T-helper 2 cell (primary cell): ENCODE measurements at regions not wholly inside any gene's neighbourhood (a gene's known extent, or its start where the extent isn't known, plus 50 kb on each side); places are given as distances from the start of the nearest gene placed in this dataset.
A peak's percentile ranks its signal among the peaks of the same experiment; 100 is the strongest.

Source experiments
- DNase-seq, 5 experiments: peaks; one replicate each; pipeline versions ENCODE4 v3.0.0 to v3.0.0-alpha.2; 2012 to 2022

- DNase-seq, result no peak
Measured at GRCh38 chr2:47265158-47265557, 88.8 kb upstream of the CALM2 start.

GRCh38 chr2:47264686-47265085 lies 88.4 kb upstream of the CALM2 start:
- no peak for DNase-seq

- no peak for DNase-seq
Measured at GRCh38 chr2:47264143-47264542, 87.8 kb upstream of the CALM2 start.

GRCh38 chr2:47262657-47263056 lies 86.3 kb upstream of the CALM2 start:
- no peak for DNase-seq

GRCh38 chr2:47260971-47261370 lies 84.7 kb upstream of the CALM2 start:
- DNase-seq, result no peak

- DNase-seq, result no peak
Measured at GRCh38 chr2:47259829-47260228, 83.5 kb upstream of the CALM2 start.

- DNase-seq, result no peak
Measured at GRCh38 chr2:47257946-47258348, 81.6 kb upstream of the CALM2 start.

- no peak for DNase-seq
Measured at GRCh38 chr2:47256416-47257087, 80.2 kb upstream of the CALM2 start.

GRCh38 chr2:47255794-47256193 lies 79.5 kb upstream of the CALM2 start:
- DNase-seq, result no peak

- no peak for DNase-seq
Measured at GRCh38 chr2:47254464-47254863, 78.2 kb upstream of the CALM2 start.

- no peak for DNase-seq
Measured at GRCh38 chr2:47253447-47253846, 77.1 kb upstream of the CALM2 start.

GRCh38 chr2:47251404-47251675 lies 75.0 kb upstream of the CALM2 start:
- no peak for DNase-seq

- DNase-seq, result no peak
Measured at GRCh38 chr2:47250586-47251403, 74.5 kb upstream of the CALM2 start.

GRCh38 chr2:47249931-47250330 lies 73.6 kb upstream of the CALM2 start:
- DNase-seq, result no peak

GRCh38 chr2:47249157-47249900 lies 73.0 kb upstream of the CALM2 start:
- no peak for DNase-seq

GRCh38 chr2:47243596-47244323 lies 67.4 kb upstream of the CALM2 start:
- DNase-seq, result no peak

GRCh38 chr2:47241715-47242114 lies 65.4 kb upstream of the CALM2 start:
- DNase-seq, result no peak

GRCh38 chr2:47239119-47239969 lies 63.0 kb upstream of the CALM2 start:
- no peak for DNase-seq

- no peak for DNase-seq
Measured at GRCh38 chr2:47238638-47239037, 62.3 kb upstream of the CALM2 start.

GRCh38 chr2:47237375-47238334 lies 61.3 kb upstream of the CALM2 start:
- DNase-seq, result peak in 1 of 5 experiments; percentile 30
